Hepatocyte (in vitro differentiated cells): ENCODE measurements at regions not wholly inside any gene's neighbourhood (a gene's known extent, or its start where the extent isn't known, plus 50 kb on each side); places are given as distances from the start of the nearest gene placed in this dataset.

Source experiments
- DNase-seq: peaks from one replicate; pipeline ENCODE4 v3.0.0-alpha.2; 2016; ENCODE audit warnings: low spot score
- H2AFZ ChIP-seq: fragments of 200-600 bp; sonication (generic); 2 replicates; pipeline ENCODE4 v1.6.0; 2016; ENCODE audit warnings: antibody characterized with exemption, mild to moderate bottlenecking
- H3K27ac ChIP-seq: fragments of 200-600 bp; sonication (generic); 2 replicates; pipeline ENCODE4 v1.5.1; 2016; ENCODE audit warnings: mild to moderate bottlenecking
- H3K27me3 ChIP-seq: fragments of 200-600 bp; sonication (generic); 2 replicates; pipeline ENCODE4 v1.6.1; 2016
- H3K36me3 ChIP-seq: fragments of 200-600 bp; sonication (generic); replicated peaks from 2 replicates; pipeline ENCODE4 v1.5.1; 2016; ENCODE audit warnings: low read depth; ENCODE audit not compliant: insufficient read depth
- H3K4me1 ChIP-seq: fragments of 200-600 bp; sonication (generic); 2 replicates; pipeline ENCODE4 v1.5.1; 2016; ENCODE audit warnings: mild to moderate bottlenecking, moderate library complexity; ENCODE audit not compliant: insufficient read depth
- H3K4me2 ChIP-seq: fragments of 200-600 bp; sonication (generic); 2 replicates; pipeline ENCODE4 v1.6.0; 2016
- H3K4me3 ChIP-seq: fragments of 200-600 bp; sonication (generic); 2 replicates; pipeline ENCODE4 v1.5.1; 2016; ENCODE audit warnings: mild to moderate bottlenecking
- H3K79me2 ChIP-seq: fragments of 200-600 bp; sonication (generic); 2 replicates; pipeline ENCODE4 v1.6.0; 2017; ENCODE audit warnings: mild to moderate bottlenecking
- H3K9me2 ChIP-seq: fragments of 200-600 bp; sonication (generic); replicated peaks from 2 replicates; pipeline ENCODE4 v1.6.0; 2017; ENCODE audit warnings: mild to moderate bottlenecking; ENCODE audit not compliant: insufficient read depth
- H3K9me3 ChIP-seq: fragments of 200-600 bp; sonication (generic); 2 replicates; pipeline ENCODE4 v1.5.1; 2016; ENCODE audit warnings: low read depth, mild to moderate bottlenecking
- H4K20me1 ChIP-seq: fragments of 200-600 bp; sonication (generic); 2 replicates; pipeline ENCODE4 v1.6.0; 2016; ENCODE audit warnings: mild to moderate bottlenecking; ENCODE audit not compliant: insufficient read depth, poor library complexity, severe bottlenecking
- EZH2 ChIP-seq: fragments of 200-600 bp; sonication (generic); IDR thresholded peaks from 2 replicates; pipeline ENCODE4 v1.6.1; 2016; ENCODE audit warnings: antibody characterized with exemption, mild to moderate bottlenecking, borderline replicate concordance
- EZH2phosphoT487 ChIP-seq: fragments of 200-600 bp; sonication (generic); IDR thresholded peaks from one replicate; pipeline ENCODE4 v1.6.1; 2018; ENCODE audit warnings: antibody characterized with exemption, mild to moderate bottlenecking, low read depth, moderate library complexity; ENCODE audit not compliant: unreplicated experiment, severe bottlenecking
- WGBS: methylation state at CpG from one replicate; pipeline ENCODE4 v1.1.6; 2016; ENCODE audit warnings: low lambda C conversion rate; ENCODE audit errors: missing lambda C conversion rate; 5-methylcytosine and 5-hydroxymethylcytosine counted together
- TF ChIP-seq, protein P1 (sequence below): fragments of 200-600 bp; sonication (generic); IDR thresholded peaks from 2 replicates; pipeline ENCODE4 v1.5.1; 2016; ENCODE audit warnings: antibody characterized with exemption, mild to moderate bottlenecking; ENCODE audit not compliant: poor library complexity

DNA sequence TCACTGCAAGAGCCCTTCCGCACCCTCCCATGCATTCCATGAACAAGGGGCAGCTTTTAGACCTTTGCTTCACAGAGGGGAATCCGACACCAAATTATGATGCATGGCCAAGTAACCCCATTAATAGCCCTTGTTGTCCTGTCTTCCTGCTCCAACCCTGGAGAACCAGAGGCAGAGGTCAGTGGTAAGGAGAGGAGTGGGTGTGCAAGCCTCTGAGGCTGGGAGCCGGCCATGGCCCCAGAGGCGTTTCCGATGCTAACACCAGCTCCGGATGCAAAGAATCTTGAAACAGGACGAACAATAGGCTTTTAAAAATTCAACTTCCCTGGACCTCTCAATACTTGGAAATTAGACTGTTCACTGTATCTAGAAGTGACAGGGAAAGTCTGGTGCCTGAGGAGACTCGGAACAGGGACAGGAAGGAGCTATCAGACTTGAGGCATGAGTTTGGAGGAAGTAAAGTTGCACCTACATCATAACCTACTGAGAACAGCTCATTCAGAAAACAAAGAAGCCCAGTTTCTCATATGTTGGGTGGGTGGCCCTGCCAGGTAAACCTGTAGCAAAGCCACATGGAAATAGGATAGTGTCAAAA lies 101.2 kb upstream of the ERG start:
- TF ChIP-seq EZH2phosphoT487 (no peak), EZH2 (no peak)
- TF ChIP-seq, protein P1, sequence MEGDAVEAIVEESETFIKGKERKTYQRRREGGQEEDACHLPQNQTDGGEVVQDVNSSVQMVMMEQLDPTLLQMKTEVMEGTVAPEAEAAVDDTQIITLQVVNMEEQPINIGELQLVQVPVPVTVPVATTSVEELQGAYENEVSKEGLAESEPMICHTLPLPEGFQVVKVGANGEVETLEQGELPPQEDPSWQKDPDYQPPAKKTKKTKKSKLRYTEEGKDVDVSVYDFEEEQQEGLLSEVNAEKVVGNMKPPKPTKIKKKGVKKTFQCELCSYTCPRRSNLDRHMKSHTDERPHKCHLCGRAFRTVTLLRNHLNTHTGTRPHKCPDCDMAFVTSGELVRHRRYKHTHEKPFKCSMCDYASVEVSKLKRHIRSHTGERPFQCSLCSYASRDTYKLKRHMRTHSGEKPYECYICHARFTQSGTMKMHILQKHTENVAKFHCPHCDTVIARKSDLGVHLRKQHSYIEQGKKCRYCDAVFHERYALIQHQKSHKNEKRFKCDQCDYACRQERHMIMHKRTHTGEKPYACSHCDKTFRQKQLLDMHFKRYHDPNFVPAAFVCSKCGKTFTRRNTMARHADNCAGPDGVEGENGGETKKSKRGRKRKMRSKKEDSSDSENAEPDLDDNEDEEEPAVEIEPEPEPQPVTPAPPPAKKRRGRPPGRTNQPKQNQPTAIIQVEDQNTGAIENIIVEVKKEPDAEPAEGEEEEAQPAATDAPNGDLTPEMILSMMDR = no peak
- no peak overlapping the region for H3K4me3 ChIP-seq
- no peaks in the 10 kb centered on the region for H4K20me1 ChIP-seq
- peaks cover 3% of the 10 kb centered on the region for H3K4me1 ChIP-seq
- no peaks in the 10 kb centered on the region for H3K79me2 ChIP-seq
- no peaks in the 10 kb centered on the region for H3K27me3 ChIP-seq
- no peaks in the 10 kb centered on the region for H3K36me3 ChIP-seq
- no peak overlapping the region for H2AFZ ChIP-seq
- no peaks in the 10 kb centered on the region for H3K9me3 ChIP-seq
- H3K4me2 ChIP-seq = no peak overlapping the region
- WGBS = 91% methylated on average over 8 of the region's 8 CpGs
- no peak for DNase-seq
- no peaks in the 10 kb centered on the region for H3K9me2 ChIP-seq
- H3K27ac ChIP-seq = no peak overlapping the region

DNA sequence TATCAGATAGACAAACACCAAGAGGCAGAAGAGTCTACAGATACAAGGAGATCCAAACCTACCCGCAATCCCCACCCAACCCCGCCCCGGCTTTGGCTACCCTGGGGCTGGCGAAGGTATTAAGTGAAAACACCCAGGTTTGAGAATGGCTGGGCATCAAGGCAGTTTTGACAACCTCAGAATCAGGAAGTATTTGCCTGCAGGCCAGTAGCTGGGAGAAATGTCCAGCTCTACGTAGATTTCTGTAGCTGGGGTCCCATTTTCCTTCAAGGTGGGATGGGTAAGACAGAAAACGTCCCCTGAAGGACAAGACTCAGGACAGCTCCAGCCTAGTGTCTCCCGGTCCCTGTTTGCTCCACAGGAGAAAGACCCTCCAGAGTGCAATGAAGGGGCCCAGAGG lies 101.8 kb upstream of the ERG start:
- no peaks in the 10 kb centered on the region for H3K9me3 ChIP-seq
- no peaks in the 10 kb centered on the region for H3K79me2 ChIP-seq
- H3K27ac ChIP-seq = no peak overlapping the region
- H4K20me1 ChIP-seq = no peaks in the 10 kb centered on the region
- H3K27me3 ChIP-seq = no peaks in the 10 kb centered on the region
- H3K36me3 ChIP-seq = no peaks in the 10 kb centered on the region
- no peak for TF ChIP-seq EZH2phosphoT487
- no peak for DNase-seq
- no peak overlapping the region for H3K4me2 ChIP-seq
- no peak overlapping the region for H3K4me3 ChIP-seq
- WGBS = 91% methylated on average over 7 of the region's 7 CpGs
- peaks cover 3% of the 10 kb centered on the region for H3K4me1 ChIP-seq
- H2AFZ ChIP-seq = no peak overlapping the region
- no peaks in the 10 kb centered on the region for H3K9me2 ChIP-seq

DNA sequence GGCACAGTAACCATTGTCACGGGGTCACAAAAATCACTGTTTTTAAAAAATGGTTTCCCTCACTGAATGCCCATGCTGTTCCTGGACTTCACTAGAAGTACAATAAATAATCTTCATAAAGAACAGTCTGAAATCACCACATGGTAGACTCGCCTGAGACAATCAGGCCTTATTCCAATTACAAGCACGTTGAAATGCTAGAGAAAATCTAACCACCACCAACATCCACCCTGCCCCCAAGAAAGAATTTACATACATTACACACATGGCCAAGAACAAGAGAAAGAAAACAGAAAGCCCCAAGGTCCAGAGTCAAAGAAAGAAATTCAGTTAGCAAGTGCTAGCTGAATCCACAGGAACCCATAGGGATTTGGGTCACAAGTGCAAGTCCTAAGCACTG lies 107.0 kb upstream of the ERG start:
- no peak overlapping the region for H2AFZ ChIP-seq
- WGBS = 84% methylated on average over 3 of the region's 3 CpGs
- no peaks in the 10 kb centered on the region for H3K4me1 ChIP-seq
- no peaks in the 10 kb centered on the region for H3K36me3 ChIP-seq
- H3K27ac ChIP-seq = no peak overlapping the region
- H3K79me2 ChIP-seq = no peaks in the 10 kb centered on the region
- DNase-seq = no peak
- no peaks in the 10 kb centered on the region for H3K9me2 ChIP-seq
- no peak overlapping the region for H3K4me3 ChIP-seq
- no peaks in the 10 kb centered on the region for H3K9me3 ChIP-seq
- H3K27me3 ChIP-seq = no peaks in the 10 kb centered on the region
- TF ChIP-seq EZH2phosphoT487 (no peak), EZH2 (no peak)
- TF ChIP-seq, protein P1 = no peak
- no peaks in the 10 kb centered on the region for H4K20me1 ChIP-seq
- H3K4me2 ChIP-seq = no peak overlapping the region

DNA sequence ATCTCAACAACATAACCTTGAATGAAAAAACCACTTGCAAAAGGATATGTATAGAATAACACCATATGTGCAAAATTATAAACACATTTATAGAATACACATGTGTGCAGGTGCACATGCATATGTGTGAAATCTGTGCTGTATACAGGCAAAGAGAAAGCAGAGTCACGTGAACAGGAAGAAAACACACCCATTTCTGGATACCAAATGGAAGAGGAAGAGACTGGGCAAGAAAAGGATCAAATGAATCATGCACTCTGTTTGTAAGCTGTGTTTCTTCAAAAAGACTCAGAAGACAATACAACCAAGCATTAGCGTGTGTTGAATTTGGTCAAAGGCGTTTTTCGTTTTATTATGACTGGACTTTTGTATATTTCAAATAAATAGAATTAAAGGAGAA lies 111.3 kb upstream of the ERG start:
- Histone ChIP-seq H3K27ac (no peak overlapping the region), H3K79me2 (no peaks in the 10 kb centered on the region), H2AFZ (no peak overlapping the region), H3K4me1 (no peaks in the 10 kb centered on the region), H3K27me3 (no peaks in the 10 kb centered on the region), H3K9me3 (no peaks in the 10 kb centered on the region), H3K4me2 (no peak overlapping the region), H3K9me2 (no peaks in the 10 kb centered on the region), H4K20me1 (no peaks in the 10 kb centered on the region), H3K4me3 (no peak overlapping the region), H3K36me3 (no peaks in the 10 kb centered on the region)
- WGBS = 86% methylated on average over 4 of the region's 4 CpGs
- no peak for DNase-seq
- TF ChIP-seq, protein P1 = no peak
- TF ChIP-seq EZH2 = no peak
- TF ChIP-seq EZH2phosphoT487 = no peak
